DND-41 (cell line): ENCODE measurements at regions not wholly inside any gene's neighbourhood (a gene's known extent, or its start where the extent isn't known, plus 50 kb on each side); places are given as distances from the start of the nearest gene placed in this dataset.

Experiments used
- ATAC-seq: fragments of 200-7000 bp; cut with Tn5 transposase; 3 replicates; pipeline ENCODE4 v1.9.1; 2021; ENCODE audit warnings: low read depth; ENCODE audit not compliant: insufficient read depth
- DNase-seq: peaks from one replicate; pipeline ENCODE4 v3.0.0-alpha.2; 2020
- H2AFZ ChIP-seq: 2 replicates; pipeline ENCODE4 v1.6.0; 2012; ENCODE audit warnings: low read depth, low read length
- H3K27ac ChIP-seq: 2 replicates; pipeline ENCODE4 v1.5.1; 2012; ENCODE audit warnings: low read length, inconsistent platforms
- H3K27me3 ChIP-seq: fragments of 200-600 bp; sonication (generic); 2 replicates; pipeline ENCODE4 v1.6.0; 2012; ENCODE audit warnings: low read length, mild to moderate bottlenecking, inconsistent platforms; ENCODE audit not compliant: insufficient read depth, poor library complexity
- H3K36me3 ChIP-seq: 2 replicates; pipeline ENCODE4 v1.5.1; 2012; ENCODE audit warnings: low read length, inconsistent platforms; ENCODE audit not compliant: insufficient read depth
- H3K4me1 ChIP-seq: 2 replicates; pipeline ENCODE4 v1.5.1; 2012; ENCODE audit warnings: mild to moderate bottlenecking, low read length; ENCODE audit not compliant: insufficient read depth
- H3K4me2 ChIP-seq: 2 replicates; pipeline ENCODE4 v1.6.0; 2012; ENCODE audit warnings: mild to moderate bottlenecking, moderate library complexity, low read length, inconsistent platforms; ENCODE audit not compliant: insufficient read depth
- H3K4me3 ChIP-seq, 2 experiments: fragments of 200-600 bp in 1 of 2; shearing (Covaris generic) in 1 of 2; 2 replicates each; pipeline ENCODE4 v1.5.1; 2012 to 2016; ENCODE audit warnings: inconsistent platforms in 2 of 2, low read length in 2 of 2, mild to moderate bottlenecking in 2 of 2, low read depth in 1 of 2, moderate library complexity in 1 of 2
- H3K79me2 ChIP-seq: 2 replicates; pipeline ENCODE4 v1.6.0; 2012; ENCODE audit warnings: low read length, inconsistent platforms; ENCODE audit not compliant: insufficient read depth
- H3K9ac ChIP-seq: 2 replicates; pipeline ENCODE4 v1.6.0; 2012; ENCODE audit warnings: low read depth, mild to moderate bottlenecking, inconsistent platforms, low read length, moderate library complexity
- H3K9me3 ChIP-seq: 2 replicates; pipeline ENCODE4 v1.5.1; 2012; ENCODE audit warnings: low read length, moderate library complexity, mild to moderate bottlenecking, inconsistent platforms; ENCODE audit not compliant: insufficient read depth, severe bottlenecking
- H4K20me1 ChIP-seq: 2 replicates; pipeline ENCODE4 v1.6.0; 2012; ENCODE audit warnings: low read length; ENCODE audit not compliant: insufficient read depth
- CTCF ChIP-seq: IDR thresholded peaks from 2 replicates; pipeline ENCODE4 v1.5.1; 2012; ENCODE audit warnings: borderline replicate concordance, low read length, moderate library complexity, mild to moderate bottlenecking; ENCODE audit not compliant: poor library complexity, severe bottlenecking; ENCODE audit errors: extremely low read depth
- EZH2 ChIP-seq: IDR thresholded peaks from 3 replicates; pipeline ENCODE4 v1.6.1; 2012; ENCODE audit warnings: borderline replicate concordance, low read depth, mild to moderate bottlenecking, moderate library complexity, low read length, inconsistent platforms; ENCODE audit not compliant: severe bottlenecking

GRCh38 chr2:9143264-9143815, 63.3 kb upstream of the ASAP2 start:
- no peaks in the 10 kb centered on the region for H3K27me3 ChIP-seq
- peak overlapping the region; percentile 62 for H3K4me2 ChIP-seq
- H3K9me3 ChIP-seq: no peaks in the 10 kb centered on the region
- no peaks in the 10 kb centered on the region for H4K20me1 ChIP-seq
- H3K79me2 ChIP-seq: no peaks in the 10 kb centered on the region
- DNase-seq (no peak), ATAC-seq (no peak)
- peak overlapping the region in 1 of 2 experiments; percentile 40; a peak in 2 of 4 replicates for H3K4me3 ChIP-seq
- peaks cover 16% of the 10 kb centered on the region for H3K4me1 ChIP-seq
- H2AFZ ChIP-seq: peak overlapping the region; percentile 65
- TF ChIP-seq CTCF (no peak), EZH2 (no peak)
- no peak overlapping the region for H3K27ac ChIP-seq
- peak overlapping the region; percentile 35 for H3K9ac ChIP-seq
- H3K36me3 ChIP-seq: no peaks in the 10 kb centered on the region

GRCh38 chr2:9142551-9143263, 63.9 kb upstream of the ASAP2 start:
- H3K4me1 ChIP-seq: peaks cover 16% of the 10 kb centered on the region
- DNase-seq: peak; percentile 87
- H3K4me2 ChIP-seq: peak overlapping the region; percentile 62
- peak; percentile 94 for ATAC-seq
- H3K9ac ChIP-seq: peak overlapping the region; percentile 35
- H3K36me3 ChIP-seq: no peaks in the 10 kb centered on the region
- no peak overlapping the region for H3K27ac ChIP-seq
- H3K9me3 ChIP-seq: no peaks in the 10 kb centered on the region
- H2AFZ ChIP-seq: peak overlapping the region; percentile 65
- H3K79me2 ChIP-seq: no peaks in the 10 kb centered on the region
- peak; percentile 99 for TF ChIP-seq CTCF
- no peak for TF ChIP-seq EZH2
- H3K27me3 ChIP-seq: no peaks in the 10 kb centered on the region
- H3K4me3 ChIP-seq: peak overlapping the region in 1 of 2 experiments; percentile 40; a peak in 2 of 4 replicates
- H4K20me1 ChIP-seq: no peaks in the 10 kb centered on the region

GRCh38 chr2:9141706-9142460, 64.7 kb upstream of the ASAP2 start:
- Histone ChIP-seq H3K9me3 (no peaks in the 10 kb centered on the region), H3K4me3 (no peak overlapping the region), H3K4me2 (no peak overlapping the region), H3K9ac (no peak overlapping the region), H4K20me1 (no peaks in the 10 kb centered on the region), H3K4me1 (peaks cover 16% of the 10 kb centered on the region), H3K36me3 (no peaks in the 10 kb centered on the region), H3K27me3 (no peaks in the 10 kb centered on the region), H2AFZ (no peak overlapping the region), H3K79me2 (no peaks in the 10 kb centered on the region), H3K27ac (no peak overlapping the region)
- DNase-seq: no peak
- no peak for ATAC-seq
- no peak for TF ChIP-seq EZH2
- no peak for TF ChIP-seq CTCF
